Loucy (cell line): ENCODE measurements at regions not wholly inside any gene's neighbourhood (a gene's known extent, or its start where the extent isn't known, plus 50 kb on each side); places are given as distances from the start of the nearest gene placed in this dataset.

Experiments
- H2AFZ ChIP-seq: fragments of 200-600 bp; sonication (generic); 2 replicates; pipeline ENCODE4 v1.6.0; 2016; ENCODE audit warnings: antibody characterized with exemption, mild to moderate bottlenecking, low read length, moderate library complexity
- H3F3A ChIP-seq: fragments of 200-600 bp; 2 replicates; pipeline ENCODE4 v1.6.0; 2016; ENCODE audit warnings: antibody characterized with exemption, low read depth, mild to moderate bottlenecking
- H3K27me3 ChIP-seq: fragments of 200-600 bp; sonication (generic); 2 replicates; pipeline ENCODE4 v1.6.1; 2014; ENCODE audit warnings: low read length, mild to moderate bottlenecking; ENCODE audit not compliant: insufficient read depth, poor library complexity, severe bottlenecking
- H3K36me3 ChIP-seq: fragments of 200-600 bp; sonication (generic); 2 replicates; pipeline ENCODE4 v1.6.1; 2016; ENCODE audit warnings: low read length; ENCODE audit not compliant: insufficient read depth
- H3K4me1 ChIP-seq: fragments of 200-600 bp; sonication (generic); 2 replicates; pipeline ENCODE4 v1.5.1; 2014; ENCODE audit warnings: low read length, mild to moderate bottlenecking; ENCODE audit not compliant: insufficient read depth, poor library complexity, severe bottlenecking
- H3K4me2 ChIP-seq: fragments of 200-600 bp; sonication (generic); 2 replicates; pipeline ENCODE4 v1.6.0; 2014; ENCODE audit warnings: antibody characterized with exemption, low read length, low read depth, mild to moderate bottlenecking; ENCODE audit not compliant: poor library complexity, severe bottlenecking
- H3K4me3 ChIP-seq: fragments of 200-600 bp; sonication (generic); 2 replicates; pipeline ENCODE4 v1.5.1; 2014; ENCODE audit warnings: low read length, mild to moderate bottlenecking, mixed read lengths; ENCODE audit not compliant: poor library complexity, severe bottlenecking
- H3K79me2 ChIP-seq: fragments of 200-600 bp; sonication (generic); 2 replicates; pipeline ENCODE4 v1.6.1; 2014; ENCODE audit warnings: low read length; ENCODE audit not compliant: insufficient read depth
- H3K9ac ChIP-seq: fragments of 200-600 bp; sonication (generic); 2 replicates; pipeline ENCODE4 v1.6.0; 2014; ENCODE audit warnings: mild to moderate bottlenecking, low read depth, low read length, moderate library complexity; ENCODE audit not compliant: poor library complexity, severe bottlenecking
- H3K9me2 ChIP-seq: fragments of 200-600 bp; sonication (generic); replicated peaks from 2 replicates; pipeline ENCODE4 v1.6.1; 2016; ENCODE audit warnings: low read depth, low read length, mixed read lengths
- H3K9me3 ChIP-seq: fragments of 200-600 bp; sonication (generic); 2 replicates; pipeline ENCODE4 v1.6.1; 2014; ENCODE audit warnings: mild to moderate bottlenecking, antibody characterized with exemption, low read length, low read depth; ENCODE audit not compliant: insufficient read depth
- H4K20me1 ChIP-seq: fragments of 200-600 bp; sonication (generic); 2 replicates; pipeline ENCODE4 v1.6.0; 2014; ENCODE audit warnings: antibody characterized with exemption, low read length, mild to moderate bottlenecking; ENCODE audit not compliant: insufficient read depth, poor library complexity, severe bottlenecking
- EZH2phosphoT487 ChIP-seq: fragments of 200-600 bp; IDR thresholded peaks from 2 replicates; pipeline ENCODE4 v1.6.1; 2018; ENCODE audit warnings: antibody characterized with exemption, mild to moderate bottlenecking, moderate library complexity, borderline replicate concordance
- TF ChIP-seq, protein P1 (sequence below): fragments of 200-600 bp; sonication (generic); conservative IDR thresholded peaks from 2 replicates; pipeline ENCODE4 v1.5.1; 2014; ENCODE audit warnings: mild to moderate bottlenecking, antibody characterized with exemption, low read length

DNA sequence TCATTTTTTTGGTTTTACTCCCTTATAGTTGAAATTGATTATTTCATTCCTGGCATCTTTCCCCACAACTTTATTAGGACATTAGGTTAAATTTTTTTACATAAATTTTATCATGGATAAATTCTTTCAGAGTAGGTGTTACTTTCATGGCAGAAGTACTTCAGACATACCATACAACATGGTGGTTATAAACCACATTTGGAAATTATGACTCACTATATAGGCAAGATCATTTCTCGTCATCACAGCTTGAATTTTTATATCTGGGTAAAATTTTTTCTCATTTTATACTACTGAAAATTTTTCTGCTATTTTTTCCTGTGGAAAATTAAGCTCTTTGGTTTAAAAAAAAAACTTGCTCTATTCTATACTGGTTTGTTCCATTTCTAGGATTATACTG is 111.9 kb upstream of the COL5A2 start:
- peaks cover 6% of the 10 kb centered on the region for H3K9me3 ChIP-seq
- H3K9ac ChIP-seq = no peak overlapping the region
- H3K9me2 ChIP-seq = no peaks in the 10 kb centered on the region
- no peaks in the 10 kb centered on the region for H3K27me3 ChIP-seq
- H2AFZ ChIP-seq = no peak overlapping the region
- H3K4me3 ChIP-seq = no peak overlapping the region
- H3F3A ChIP-seq = no peaks in the 10 kb centered on the region; the same call in 1 of the 2 replicates
- H3K79me2 ChIP-seq = no peaks in the 10 kb centered on the region
- no peaks in the 10 kb centered on the region for H3K36me3 ChIP-seq
- no peak overlapping the region for H3K4me2 ChIP-seq
- no peak for TF ChIP-seq EZH2phosphoT487
- TF ChIP-seq, protein P1, sequence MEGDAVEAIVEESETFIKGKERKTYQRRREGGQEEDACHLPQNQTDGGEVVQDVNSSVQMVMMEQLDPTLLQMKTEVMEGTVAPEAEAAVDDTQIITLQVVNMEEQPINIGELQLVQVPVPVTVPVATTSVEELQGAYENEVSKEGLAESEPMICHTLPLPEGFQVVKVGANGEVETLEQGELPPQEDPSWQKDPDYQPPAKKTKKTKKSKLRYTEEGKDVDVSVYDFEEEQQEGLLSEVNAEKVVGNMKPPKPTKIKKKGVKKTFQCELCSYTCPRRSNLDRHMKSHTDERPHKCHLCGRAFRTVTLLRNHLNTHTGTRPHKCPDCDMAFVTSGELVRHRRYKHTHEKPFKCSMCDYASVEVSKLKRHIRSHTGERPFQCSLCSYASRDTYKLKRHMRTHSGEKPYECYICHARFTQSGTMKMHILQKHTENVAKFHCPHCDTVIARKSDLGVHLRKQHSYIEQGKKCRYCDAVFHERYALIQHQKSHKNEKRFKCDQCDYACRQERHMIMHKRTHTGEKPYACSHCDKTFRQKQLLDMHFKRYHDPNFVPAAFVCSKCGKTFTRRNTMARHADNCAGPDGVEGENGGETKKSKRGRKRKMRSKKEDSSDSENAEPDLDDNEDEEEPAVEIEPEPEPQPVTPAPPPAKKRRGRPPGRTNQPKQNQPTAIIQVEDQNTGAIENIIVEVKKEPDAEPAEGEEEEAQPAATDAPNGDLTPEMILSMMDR = no peak
- H3K4me1 ChIP-seq = no peaks in the 10 kb centered on the region
- H4K20me1 ChIP-seq = no peaks in the 10 kb centered on the region

DNA sequence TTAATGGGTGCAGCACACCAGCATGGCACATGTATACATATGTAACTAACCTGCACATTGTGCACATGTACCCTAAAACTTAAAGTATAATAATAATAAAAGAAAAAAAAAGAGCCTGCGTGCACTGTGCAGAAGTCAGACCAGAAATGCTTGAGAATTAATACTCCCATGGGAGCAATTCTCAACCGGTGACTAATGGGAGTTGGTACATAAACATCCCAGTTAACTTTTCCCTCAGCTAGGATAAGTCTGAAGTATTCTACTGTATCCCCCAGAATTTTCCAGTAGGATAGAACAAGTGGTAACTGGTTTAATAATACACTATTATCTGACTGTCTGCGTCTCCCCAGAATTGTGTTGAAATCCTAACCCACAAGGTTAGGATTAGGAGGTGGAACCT is 113.6 kb upstream of the COL5A2 start:
- Histone ChIP-seq H3K4me3 (no peak overlapping the region), H3K9ac (no peak overlapping the region), H4K20me1 (no peaks in the 10 kb centered on the region), H3K36me3 (no peaks in the 10 kb centered on the region), H3K4me1 (peaks cover 12% of the 10 kb centered on the region), H3F3A (no peaks in the 10 kb centered on the region; the same call in 1 of the 2 replicates), H3K4me2 (no peak overlapping the region), H3K79me2 (no peaks in the 10 kb centered on the region), H3K9me3 (peaks cover 6% of the 10 kb centered on the region), H3K27me3 (no peaks in the 10 kb centered on the region), H3K9me2 (no peaks in the 10 kb centered on the region), H2AFZ (no peak overlapping the region)
- TF ChIP-seq, protein P1 = no peak
- no peak for TF ChIP-seq EZH2phosphoT487

DNA sequence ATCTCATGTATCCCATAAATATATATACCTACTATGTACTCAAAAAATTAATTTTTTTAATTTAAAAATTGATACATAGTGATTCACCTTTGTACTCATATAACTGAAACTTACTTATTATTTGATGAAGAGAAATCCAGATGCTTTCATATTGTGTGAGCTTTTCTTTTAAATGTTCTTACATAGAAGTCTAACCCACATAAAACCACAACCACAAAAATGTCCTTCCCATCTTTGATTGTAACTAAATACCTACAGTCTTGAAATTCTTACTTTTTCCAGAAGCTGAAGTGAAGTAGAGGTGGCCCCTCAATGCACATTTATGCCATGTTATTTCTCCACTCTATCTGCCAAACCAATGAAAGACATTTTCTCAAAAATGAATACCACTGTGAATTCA is 117.9 kb upstream of the COL5A2 start:
- H3K27me3 ChIP-seq = no peaks in the 10 kb centered on the region
- no peaks in the 10 kb centered on the region for H3K79me2 ChIP-seq
- no peaks in the 10 kb centered on the region; the same call in 1 of the 2 replicates for H3F3A ChIP-seq
- TF ChIP-seq EZH2phosphoT487 = no peak
- TF ChIP-seq, protein P1 = no peak
- no peak overlapping the region for H3K4me3 ChIP-seq
- peaks cover 52% of the 10 kb centered on the region for H3K4me1 ChIP-seq
- peak overlapping the region; percentile 47 for H3K4me2 ChIP-seq
- no peaks in the 10 kb centered on the region for H4K20me1 ChIP-seq
- H3K36me3 ChIP-seq = no peaks in the 10 kb centered on the region
- H3K9me2 ChIP-seq = no peaks in the 10 kb centered on the region
- no peak overlapping the region for H3K9ac ChIP-seq
- no peak overlapping the region for H2AFZ ChIP-seq
- no peaks in the 10 kb centered on the region for H3K9me3 ChIP-seq
